Amniotic stem cell (primary cell): ENCODE measurements at regions not wholly inside any gene's neighbourhood (a gene's known extent, or its start where the extent isn't known, plus 50 kb on each side); places are given as distances from the start of the nearest gene placed in this dataset.
A peak's percentile ranks its signal among the peaks of the same experiment; 100 is the strongest.

Experiments used
- DNase-seq: peaks from one replicate; lab custom pipeline; 2025; lab: John Stamatoyannopoulos, UW

DNA sequence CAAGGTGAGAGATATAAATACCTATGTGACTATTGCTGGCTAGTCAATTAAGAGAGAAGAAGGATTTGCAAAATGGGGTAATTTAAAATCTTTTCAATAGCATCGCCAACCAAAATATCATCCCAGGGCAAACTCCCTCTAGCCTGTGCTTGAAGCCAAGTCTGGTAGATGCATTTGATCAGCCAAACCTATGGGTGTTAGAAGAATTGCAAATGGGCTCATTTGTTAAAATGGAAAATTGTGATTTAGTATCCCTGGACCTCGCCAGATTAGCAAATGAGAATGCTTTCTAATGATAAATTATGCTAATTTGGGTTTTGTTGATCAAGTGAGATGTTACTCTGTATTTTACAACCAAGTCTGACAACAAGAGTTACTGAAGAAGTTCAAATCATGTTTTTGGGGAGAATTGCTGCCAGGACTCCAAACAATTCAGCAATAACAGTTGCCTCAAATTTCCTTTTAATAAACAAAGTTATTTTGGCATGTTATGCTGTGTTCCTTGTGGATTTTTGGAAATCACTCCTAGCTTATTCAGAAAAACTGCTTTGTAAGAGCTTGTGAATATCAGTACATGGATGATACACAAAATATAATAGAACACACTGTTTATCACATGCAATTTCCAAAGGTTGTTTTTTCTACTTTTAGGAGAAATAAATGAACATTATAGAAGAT is 272.5 kb upstream of the PARD3B start:
- no peak for DNase-seq

DNA sequence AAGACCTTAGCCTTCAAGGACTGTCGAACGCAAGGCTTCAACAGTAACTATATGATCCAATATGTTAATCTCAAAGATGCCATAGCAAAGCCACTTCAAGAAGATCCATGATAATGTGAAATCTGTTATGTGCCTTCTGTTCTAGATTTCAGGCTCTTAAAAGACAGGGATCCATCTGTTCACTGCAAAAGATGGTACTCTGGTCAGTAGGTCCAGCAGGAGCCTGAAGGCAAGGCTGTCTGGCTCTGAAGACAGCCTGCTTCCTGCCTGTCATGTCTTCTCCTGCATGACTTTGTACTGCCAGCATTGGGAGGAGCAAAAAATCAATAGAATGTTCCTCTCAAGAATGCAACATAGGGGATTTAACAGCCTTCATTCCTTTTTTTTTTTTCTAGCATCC is 270.8 kb upstream of the PARD3B start:
- no peak for DNase-seq

DNA sequence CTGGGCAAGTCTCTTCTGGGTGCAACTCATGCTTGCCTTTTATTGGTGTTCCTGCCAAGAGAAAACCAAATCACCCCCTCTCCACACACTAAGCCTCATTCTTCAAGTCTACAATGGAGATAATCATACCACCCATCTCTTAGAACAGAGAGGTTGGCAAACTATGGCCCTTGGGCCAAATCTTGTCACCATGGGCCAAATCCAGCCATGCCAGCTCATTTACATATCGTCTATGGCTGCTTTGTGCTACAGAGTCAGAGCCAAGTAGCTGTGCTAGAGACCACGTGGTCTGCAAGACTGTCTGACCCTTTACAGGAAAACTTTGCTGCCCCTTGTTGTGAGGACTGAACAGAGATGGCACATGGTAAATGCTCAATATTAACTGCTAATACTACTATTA is 270.3 kb upstream of the PARD3B start:
- no peak for DNase-seq

DNA sequence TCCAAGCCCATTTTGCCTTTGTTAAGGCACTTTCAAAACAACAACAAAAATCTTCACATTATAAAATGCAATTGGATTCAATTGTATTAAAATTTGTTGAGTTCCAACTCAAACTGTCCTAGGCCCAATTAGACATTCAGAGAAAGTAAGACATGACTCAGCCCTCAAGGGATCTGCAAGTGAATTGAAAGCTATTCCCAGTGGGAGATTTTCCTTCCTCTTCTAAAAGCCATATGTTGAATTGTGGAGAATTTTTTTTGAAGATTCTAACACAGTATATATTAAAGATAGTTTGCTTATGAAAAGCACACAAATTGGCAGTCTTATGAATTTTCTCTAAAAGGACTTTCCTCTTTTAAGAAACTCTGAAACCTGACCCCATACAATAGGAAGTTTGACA is 268.0 kb upstream of the PARD3B start:
- DNase-seq, result no peak

DNA sequence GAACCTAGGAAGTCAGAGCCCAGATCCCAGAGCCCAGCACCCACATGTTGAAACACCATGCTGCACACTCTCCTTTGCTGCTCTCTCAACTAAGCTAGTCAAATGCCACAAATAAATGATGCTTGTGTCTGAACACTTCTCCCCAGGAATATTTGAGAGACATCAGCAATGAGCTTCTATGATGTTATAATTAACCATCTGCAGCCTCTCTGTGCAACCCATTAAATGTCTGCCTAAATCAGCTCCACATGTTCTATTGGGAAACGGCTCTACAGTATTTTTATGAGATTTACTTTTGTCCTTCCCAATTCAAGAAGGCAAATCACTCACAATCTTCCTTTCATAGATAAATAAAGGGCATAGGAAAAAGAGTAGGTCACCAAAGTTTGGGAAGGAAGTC is 266.8 kb upstream of the PARD3B start:
- no peak for DNase-seq

DNA sequence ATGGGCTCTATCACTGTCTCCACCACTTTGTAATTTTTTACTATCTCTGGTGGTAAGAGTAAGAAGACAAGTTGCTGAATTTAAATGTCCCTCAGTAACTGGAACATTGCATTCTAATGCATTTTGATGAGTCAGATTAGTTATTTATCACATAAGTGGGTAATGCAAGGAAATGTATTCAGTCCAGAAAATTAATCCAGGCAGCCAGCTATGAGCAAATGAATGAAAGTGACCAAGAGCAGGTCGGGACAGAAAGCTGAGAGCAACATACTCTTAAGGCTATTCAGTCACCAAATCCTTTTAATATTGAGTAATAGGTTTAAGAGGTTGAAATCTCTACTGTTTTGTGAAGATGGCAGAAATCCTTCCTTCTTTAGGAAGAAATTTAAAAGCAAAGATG is 265.5 kb upstream of the PARD3B start:
- DNase-seq, result no peak

DNA sequence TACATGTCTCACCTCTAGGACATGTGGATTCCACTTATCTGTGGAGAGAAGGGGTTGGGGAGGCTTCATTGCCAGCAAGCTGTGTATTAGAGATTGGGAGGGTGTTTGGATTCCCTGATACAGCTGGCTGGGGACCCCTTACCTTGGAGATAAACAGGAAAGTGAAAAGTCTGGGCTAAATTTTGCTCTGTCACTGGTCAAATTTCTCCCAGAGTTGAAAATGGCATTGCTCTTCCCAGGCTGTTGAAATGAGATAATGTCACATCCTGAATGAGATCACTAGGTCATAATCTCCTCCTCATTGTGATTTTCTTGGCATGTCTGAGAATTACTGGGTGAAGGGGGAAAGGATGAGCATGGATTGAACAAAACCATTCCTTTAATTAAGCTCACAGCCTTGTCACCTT is 265.0 kb upstream of the PARD3B start:
- no peak for DNase-seq

DNA sequence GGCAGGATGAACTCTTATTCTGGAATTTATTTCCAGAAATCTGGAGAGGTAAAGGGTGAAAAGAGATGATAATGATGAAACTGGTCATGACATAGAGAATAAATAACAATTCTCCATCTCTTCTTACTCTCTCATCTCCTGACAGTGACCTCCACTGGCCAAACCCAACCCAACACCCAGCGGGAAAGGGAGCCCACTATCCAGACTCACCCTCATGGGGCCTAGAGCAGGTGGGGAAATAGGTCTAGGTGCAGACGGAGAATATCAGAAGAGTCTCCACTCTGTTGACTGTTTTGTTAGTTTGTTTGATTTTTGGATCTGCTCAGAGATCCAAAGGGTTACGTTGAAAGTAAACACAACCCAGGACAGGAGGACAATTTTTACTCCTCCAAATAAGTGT is 263.2 kb upstream of the PARD3B start:
- DNase-seq, result no peak

DNA sequence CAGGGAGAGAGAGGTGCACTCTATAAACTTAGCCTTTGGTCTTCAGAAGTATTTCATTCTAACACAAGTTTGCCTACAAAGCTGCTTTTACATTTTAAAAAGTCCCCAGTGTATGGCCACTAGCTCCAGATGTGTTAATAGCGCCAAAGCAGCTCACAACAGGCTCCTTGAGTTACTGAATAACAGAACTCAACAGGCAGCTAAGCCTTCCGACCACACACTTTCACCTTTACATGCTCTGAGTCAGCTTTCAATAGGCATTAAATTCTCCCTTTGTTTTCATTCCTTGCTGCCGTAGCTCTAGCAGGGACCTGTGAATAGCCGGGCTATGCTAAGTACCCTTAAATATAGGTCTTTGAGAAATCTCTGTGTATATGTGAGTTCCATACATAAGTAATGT is 262.8 kb upstream of the PARD3B start:
- no peak for DNase-seq

DNA sequence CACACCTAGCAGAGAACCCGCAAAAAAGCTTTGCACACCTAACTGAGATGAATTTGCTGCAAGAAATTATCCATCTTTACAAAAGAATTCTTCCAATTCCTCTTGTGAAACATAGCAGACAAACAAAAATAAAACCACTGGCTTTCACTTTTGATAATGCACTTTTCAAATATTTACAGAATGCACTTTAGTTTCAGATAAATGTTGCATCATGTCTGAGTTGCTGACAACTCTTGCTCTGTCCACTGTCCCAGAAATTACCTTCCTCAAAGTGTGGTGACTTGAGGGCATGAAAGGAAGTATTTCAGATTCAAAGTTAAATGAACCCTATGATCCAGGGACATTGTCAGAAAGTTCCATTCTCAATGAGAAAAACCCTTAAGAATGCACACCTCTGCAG is 256.2 kb upstream of the PARD3B start:
- no peak for DNase-seq

DNA sequence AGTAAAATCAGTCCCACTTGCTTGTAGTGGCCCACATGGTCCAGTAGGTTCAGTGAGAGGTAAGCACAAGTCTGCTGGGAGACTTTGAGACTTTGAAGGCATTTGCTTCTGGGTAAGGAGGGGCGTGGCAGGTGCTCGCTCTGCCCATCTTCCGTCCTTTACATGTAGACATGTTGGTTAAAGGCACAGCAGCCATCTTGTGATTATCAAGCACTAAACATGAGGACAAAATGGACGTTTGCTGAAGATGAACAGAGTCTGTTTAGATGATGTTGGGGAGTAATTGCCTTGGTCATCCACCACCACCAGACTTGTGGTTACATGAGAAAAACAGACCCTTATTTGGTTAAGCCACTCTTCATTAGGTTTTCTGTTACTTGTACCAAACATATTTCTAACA is 252.8 kb upstream of the PARD3B start:
- no peak for DNase-seq

DNA sequence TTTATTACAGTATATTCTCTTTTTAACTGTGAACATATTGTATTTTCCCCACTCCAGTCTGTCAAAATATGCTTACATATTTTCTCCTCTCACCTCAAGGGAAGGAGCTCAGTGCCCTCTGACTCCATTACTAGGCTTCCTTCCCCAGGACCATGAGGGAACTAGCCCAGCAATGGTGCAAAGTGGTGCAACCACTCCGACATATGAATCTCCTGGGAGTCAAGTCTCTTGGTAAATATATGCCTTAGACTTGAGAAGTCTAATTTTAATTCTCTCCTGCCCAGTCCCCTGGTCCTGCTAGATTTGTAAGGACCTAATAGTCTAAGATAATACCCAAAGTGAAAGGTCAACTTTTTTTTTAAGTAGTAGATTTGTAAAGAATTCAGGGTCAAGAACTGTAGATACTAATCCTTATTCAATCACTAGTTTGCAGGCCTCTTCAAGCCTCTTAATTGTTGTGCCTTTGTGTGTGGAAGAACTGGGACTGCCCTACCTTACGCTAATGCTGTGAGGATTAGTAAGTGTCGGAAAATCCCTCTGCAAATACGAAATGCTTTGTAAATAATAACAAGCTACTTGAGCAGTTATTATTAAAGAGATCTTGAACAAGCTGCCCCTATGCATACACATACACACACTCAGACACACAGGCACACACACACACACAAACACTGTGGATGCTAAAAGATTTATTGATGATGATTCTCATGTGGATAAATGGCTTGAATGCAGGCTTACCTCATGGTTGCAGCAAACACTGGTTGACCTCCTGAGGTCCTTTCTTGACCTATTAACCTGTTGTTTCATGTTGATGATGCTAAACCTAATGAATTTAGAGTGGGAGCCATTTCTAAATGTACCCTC is 251.2 kb upstream of the PARD3B start:
- no peak for DNase-seq

DNA sequence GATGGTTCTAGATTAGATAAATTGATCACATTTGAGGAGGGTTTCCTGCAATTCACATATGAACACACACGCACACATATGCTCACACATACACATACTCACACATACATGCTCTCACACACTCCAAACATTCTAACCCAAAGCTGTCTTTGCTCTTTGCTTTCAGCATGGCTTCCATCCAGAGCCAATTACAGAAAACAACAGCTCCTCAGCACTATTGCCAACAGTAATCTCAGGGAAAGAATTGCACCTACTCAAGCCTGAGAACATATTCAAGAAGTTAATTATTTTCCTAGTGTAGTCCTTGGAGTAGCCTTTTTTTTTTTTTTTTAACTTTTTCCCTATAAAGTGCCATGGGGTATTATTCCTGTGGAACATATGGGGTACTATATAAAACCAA is 246.9 kb upstream of the PARD3B start:
- no peak for DNase-seq

DNA sequence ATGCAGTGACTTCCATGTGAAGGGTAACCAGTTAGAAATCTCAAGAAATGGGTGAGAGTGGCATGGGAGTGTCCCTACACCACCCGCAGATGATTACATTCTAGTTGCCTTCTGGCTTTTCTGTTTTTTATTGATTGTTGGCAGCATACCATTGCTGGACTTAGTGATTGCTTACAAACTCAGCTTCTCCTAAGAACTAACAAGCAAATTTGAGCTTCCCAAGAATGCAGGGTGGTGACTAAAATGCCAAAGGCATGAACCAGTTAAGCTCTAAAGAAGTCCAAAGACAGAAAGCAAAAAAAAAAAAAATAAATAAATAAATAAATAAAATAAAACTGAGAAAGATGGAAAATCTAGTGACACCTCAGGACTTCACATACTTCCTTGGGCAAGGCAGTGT is 245.5 kb upstream of the PARD3B start:
- DNase-seq, result no peak

DNA sequence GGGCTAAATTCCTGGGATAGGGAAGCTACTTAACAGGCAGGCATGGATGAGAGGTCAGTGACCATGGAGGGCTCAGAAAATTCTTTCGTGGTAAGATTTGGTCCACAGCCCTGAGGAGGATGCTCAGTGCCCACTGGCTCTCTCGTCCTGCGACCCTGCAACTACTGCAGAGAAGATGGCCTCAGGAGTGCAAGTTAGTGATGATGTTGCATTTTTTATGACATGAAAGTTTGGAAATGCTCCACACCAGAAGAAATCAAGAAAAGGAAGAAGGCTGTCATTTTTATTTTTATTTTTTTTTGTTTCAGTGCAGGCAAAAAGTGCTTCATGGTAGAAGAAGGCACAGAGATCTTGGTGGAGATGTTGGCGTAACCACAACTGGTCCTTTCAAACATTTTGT is 238.6 kb upstream of the PARD3B start:
- no peak for DNase-seq

DNA sequence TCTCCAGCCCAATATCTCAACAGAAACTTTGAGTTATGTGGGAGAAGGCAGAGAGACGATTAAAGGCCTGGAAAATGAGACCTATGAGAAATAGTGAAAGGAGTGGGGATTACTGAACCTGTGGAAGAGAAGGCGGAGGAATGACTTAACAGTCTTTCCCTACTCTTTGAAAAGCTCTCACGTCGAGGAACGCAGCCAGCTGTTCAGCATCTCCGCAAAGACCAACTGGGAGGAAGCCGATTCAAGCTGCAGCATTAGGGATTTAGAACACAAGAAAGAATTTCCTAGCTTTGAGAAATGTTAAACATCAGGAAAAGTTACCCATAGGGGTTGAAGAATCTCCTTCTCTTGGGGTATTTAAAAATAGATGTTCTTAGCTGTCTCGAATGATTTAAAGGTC is 233.2 kb upstream of the PARD3B start:
- no peak for DNase-seq

DNA sequence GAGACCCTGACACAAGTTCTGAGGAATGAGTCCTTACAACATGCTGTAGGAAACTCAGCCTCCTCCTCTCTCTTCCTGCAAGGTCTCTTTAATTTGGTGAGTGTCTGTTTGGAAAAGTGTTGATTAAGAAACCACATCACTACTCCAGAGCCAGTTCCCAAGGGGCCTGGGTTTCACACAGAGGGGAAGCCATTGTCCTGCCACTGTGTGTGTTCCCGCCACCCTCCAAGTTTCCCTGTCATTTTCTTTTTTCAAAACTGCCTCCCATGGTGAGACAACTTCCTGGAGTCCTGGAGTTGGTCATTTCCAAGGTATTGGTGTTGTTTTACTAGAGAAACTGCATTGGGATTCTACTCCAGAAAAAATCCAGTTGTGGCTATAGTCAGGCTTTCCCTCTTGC is 232.0 kb upstream of the PARD3B start:
- DNase-seq, result no peak

DNA sequence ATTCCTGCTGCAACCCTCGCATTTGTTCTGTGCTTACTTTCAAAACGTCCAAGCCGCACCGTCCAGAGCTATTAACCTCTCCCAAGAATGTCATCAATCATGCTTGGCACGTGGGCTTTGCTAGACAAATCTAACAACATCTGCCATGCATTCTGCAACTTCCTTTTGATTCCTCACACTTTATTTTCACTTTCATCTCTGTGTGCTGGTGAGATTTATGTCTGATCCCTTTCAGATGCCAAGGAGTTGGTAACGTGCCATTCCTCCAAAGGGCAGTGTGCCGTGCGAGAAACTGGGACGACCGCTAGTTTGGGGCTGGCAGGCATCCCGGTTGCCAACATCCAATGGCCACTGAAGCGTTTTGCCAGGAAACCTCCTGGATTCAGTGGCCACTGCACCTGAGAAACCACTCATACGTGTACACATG is 230.0 kb upstream of the PARD3B start:
- DNase-seq, result no peak

DNA sequence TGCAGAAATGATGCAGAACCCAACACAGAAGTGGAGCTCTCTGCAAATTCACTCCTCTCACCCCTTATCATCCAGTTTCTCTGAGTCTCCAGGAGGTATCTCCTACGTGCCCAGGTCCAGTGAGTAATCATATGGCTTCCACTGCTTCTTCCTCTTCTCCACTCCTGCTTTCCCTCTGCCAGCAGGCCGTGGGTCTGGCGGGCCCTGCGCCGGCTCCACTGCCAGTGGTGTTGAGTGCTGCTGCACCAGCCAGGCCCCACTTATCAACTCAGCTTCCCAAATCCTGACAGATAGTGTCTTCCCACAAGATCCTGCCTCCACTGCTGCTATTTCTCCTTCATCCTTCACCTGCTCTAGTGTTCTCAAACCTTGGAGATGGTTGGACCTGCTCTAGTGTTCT is 227.6 kb upstream of the PARD3B start:
- DNase-seq, result no peak

DNA sequence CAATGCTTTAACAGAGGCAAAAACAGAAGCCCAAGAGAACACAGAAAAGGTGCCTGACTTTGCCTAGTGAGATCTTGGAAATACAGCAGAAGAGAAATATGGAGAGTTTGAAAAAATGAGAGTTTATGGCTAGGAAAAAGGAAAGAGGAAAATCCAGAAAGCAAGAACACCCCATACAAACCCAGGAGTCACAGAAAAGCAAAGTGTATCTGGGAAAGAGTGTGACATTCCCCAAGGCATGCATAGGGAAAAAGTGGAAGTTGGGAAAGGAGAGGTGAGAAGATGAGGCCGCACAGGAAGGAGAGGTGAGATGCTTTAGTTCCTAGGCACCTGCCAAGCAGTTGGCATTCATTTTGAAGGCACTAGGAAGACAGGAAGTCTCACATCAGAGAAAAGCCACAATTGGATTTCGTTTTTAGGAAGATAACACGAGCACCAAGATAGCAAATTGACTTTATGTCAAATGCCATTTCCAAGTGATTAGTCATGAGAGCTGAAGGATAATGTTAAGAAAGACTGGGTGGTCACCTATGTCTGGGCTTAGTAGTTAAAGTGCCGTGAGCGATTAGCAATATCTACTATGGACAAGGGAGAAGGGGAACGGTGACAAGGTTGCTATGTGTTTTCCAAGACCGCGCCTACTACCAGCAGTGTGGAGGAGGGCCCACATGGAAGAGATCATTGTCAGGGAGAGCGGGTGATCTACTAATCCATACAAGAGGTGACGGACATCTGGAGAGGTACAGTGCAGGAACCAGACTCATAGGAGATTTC is 224.1 kb upstream of the PARD3B start:
- DNase-seq, result no peak

DNA sequence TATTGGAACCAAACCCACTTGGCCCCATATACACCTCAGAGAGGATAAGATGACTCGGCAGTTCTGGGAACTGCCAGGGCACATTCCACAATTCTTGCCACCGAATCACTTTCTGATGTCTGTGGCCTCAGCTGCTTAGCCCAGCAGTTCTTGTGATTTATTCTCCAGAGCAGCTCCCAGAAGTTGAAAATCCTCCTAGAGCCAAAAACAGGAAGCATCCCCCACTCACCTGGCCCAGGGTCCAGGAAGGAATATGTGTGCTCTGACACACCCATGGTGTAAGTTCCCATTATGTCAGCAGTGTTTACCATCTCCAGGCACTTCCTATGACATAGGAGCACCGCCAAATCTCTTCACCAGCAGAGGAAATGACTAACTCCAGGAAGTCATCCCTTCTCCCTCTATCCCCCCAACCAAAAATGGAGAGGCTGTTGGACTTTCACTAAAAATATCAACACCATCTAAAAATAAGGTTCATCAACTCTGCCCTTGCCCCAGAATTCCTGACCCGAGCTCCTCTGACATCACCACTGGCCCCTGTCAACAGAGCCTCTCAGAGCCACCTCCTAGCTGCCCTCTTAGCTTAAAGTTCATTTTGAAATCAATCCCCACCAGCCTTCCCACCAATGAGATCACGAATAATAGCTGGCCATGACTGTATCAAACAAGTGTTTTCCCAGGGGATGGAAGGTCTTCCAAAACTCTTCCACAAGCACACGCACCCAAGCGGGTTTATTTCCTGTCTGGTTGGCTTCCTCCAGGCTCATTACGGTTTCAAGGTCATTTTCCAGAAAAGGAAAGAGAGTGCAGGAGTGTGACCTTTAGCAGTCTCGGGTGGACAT is 223.1 kb upstream of the PARD3B start:
- no peak for DNase-seq

DNA sequence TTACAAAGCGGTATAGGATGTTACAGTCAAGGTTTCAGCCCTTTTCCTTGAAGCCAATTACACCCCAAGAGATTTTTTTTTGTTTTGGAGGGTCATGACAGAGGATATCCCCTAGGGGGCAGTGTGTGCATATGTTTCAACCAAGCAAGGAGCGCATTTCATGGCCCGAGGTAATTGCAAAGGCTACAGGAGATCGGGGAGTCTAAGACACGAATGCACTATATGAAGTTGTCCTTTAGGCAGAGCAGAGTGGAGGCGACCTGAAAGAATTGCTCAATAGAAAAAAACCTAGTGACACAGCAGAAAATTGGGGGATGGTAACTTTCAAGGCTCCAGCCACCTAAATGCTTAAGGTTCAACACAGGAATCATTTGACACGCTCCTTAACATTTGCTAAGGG is 219.8 kb upstream of the PARD3B start:
- DNase-seq, result peak; percentile 64
